ENCODE measurements at regions not wholly inside any gene's neighbourhood (a gene's known extent, or its start where the extent isn't known, plus 50 kb on each side); places are given as distances from the start of the nearest gene placed in this dataset.
A peak's percentile ranks its signal among the peaks of the same experiment; 100 is the strongest.
"Not testable (repeated sequence)": the region's sequence is repeated elsewhere in the genome, so short reads cannot be mapped to it uniquely, and the experiment has no call there.

GRCh38 chr2:207226671-207227061, 60.9 kb upstream of the KLF7 start:
- DNase-seq = no peak
- Histone ChIP-seq H3K4me1 (ENCODE audit: control insufficient read depth, insufficient read depth, low read length) (peaks cover 23% of the 10 kb centered on the region), H3K36me3 (ENCODE audit: control insufficient read depth, insufficient read depth, low read length) (no peaks in the 10 kb centered on the region), H3K27ac (ENCODE audit: low read length) (peak overlapping the region; percentile 78), H3K27me3 (ENCODE audit: control insufficient read depth, insufficient read depth, low read length) (peaks cover 4% of the 10 kb centered on the region), H3K4me3 (ENCODE audit: low read length) (no peak overlapping the region), H3K9me3 (replicated peaks; ENCODE audit: control insufficient read depth, low read depth, low read length) (no peaks in the 10 kb centered on the region)
- WGBS (ENCODE audit: insufficient coverage) = 15% methylated on average over 4 of the region's 4 CpGs

DNA sequence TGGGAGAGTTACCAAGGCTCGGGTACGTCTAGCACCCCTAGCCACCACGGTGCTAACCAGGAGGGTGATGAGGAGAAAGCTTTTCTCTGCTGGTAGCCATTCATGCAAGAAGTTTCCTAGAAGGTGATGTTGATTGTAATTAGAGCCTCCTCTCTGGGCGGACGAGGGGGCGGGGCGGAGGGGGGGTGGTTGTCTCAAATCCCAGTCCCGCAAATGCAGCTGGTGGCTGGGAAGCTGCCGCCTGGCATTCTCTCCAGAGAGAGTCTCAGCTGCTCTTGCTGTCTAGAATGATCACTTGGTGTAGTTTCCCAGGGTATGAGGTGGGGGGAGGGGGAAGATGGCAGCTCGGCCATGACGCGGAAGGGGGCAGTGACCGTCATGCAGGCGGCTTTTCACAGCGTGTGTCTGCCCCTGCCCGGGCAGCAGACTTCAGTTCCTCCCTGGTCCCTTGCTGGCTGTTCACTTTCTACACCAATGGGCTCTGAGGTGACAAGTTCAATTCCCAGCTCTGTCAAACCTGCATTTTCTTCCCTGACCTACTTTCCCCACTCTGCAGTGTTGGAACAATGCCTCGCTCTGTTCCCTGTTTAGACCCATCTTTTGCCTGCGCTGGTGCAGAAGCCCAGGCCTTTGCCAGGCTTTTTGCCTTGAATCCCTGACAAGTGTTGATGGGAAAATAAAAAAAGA, 61.5 kb upstream of the KLF7 start:
- Histone ChIP-seq H3K27ac (ENCODE audit: low read length) (peak overlapping the region; percentile 78), H3K9me3 (replicated peaks; ENCODE audit: control insufficient read depth, low read depth, low read length) (no peaks in the 10 kb centered on the region), H3K4me3 (ENCODE audit: low read length) (no peak overlapping the region), H3K27me3 (ENCODE audit: control insufficient read depth, insufficient read depth, low read length) (peaks cover 2% of the 10 kb centered on the region), H3K4me1 (ENCODE audit: control insufficient read depth, insufficient read depth, low read length) (peaks cover 23% of the 10 kb centered on the region), H3K36me3 (ENCODE audit: control insufficient read depth, insufficient read depth, low read length) (no peaks in the 10 kb centered on the region)
- WGBS (ENCODE audit: insufficient coverage) = 30% methylated on average over 13 of the region's 18 CpGs
- peak; percentile 82 for DNase-seq

DNA sequence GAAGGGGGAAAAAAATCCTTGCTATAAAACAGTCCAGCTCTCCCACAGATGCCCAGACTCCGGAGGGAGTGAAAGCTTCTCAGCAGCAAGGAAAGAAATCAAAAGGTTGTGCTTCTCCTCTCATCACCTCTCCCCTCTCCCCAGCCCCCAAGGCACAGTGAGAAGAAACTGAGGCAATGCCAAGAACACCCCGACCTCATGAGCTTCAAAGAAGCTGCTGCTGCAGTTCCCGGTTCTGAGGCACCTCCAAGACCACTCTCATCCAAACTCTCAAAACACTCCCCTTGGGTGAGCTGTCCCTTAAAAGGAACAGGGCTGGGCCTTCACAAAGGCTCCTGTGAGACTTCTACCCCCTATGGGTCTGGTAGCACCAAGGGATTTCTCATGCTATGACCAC, 62.0 kb upstream of the KLF7 start:
- H3K27ac ChIP-seq (ENCODE audit: low read length) = peak overlapping the region; percentile 76
- H3K36me3 ChIP-seq (ENCODE audit: control insufficient read depth, insufficient read depth, low read length) = no peaks in the 10 kb centered on the region
- H3K27me3 ChIP-seq (ENCODE audit: control insufficient read depth, insufficient read depth, low read length) = peaks cover 2% of the 10 kb centered on the region
- WGBS (ENCODE audit: insufficient coverage) = 46% methylated on average over 3 of the region's 3 CpGs
- peaks cover 23% of the 10 kb centered on the region for H3K4me1 ChIP-seq (ENCODE audit: control insufficient read depth, insufficient read depth, low read length)
- no peak for DNase-seq
- no peak overlapping the region for H3K4me3 ChIP-seq (ENCODE audit: low read length)
- no peaks in the 10 kb centered on the region for H3K9me3 ChIP-seq (replicated peaks; ENCODE audit: control insufficient read depth, low read depth, low read length)

- no peaks in the 10 kb centered on the region for H3K36me3 ChIP-seq (ENCODE audit: control insufficient read depth, insufficient read depth, low read length)
- peaks cover 23% of the 10 kb centered on the region for H3K4me1 ChIP-seq (ENCODE audit: control insufficient read depth, insufficient read depth, low read length)
These were observed 62.7 kb upstream of the KLF7 start for GRCh38 chr2:207228402-207228801.

DNA sequence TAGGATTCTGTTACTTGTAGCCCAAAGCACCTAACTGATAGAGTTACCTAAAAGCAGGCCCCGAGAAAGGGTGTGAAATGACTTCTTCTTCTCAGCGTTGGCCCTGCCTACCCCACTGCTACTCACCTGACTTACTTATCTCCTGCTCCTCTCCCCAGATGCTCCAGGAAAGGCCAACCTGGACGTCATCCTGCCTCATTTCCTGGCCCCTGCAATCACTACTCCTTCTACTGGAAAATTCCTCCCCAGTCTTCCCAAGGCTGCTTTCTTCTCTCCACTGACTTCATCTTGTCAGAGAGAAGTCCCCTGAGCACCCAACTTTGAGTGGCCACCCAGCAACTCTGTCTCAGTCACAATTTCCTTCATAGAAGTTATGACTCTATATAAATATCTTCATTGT, 63.4 kb upstream of the KLF7 start:
- WGBS (ENCODE audit: insufficient coverage) = 48% methylated on average over 3 of the region's 3 CpGs
- H3K4me1 ChIP-seq (ENCODE audit: control insufficient read depth, insufficient read depth, low read length) = peaks cover 23% of the 10 kb centered on the region
- no peak overlapping the region for H3K27ac ChIP-seq (ENCODE audit: low read length)
- H3K27me3 ChIP-seq (ENCODE audit: control insufficient read depth, insufficient read depth, low read length) = peaks cover 2% of the 10 kb centered on the region
- H3K9me3 ChIP-seq (replicated peaks; ENCODE audit: control insufficient read depth, low read depth, low read length) = no peaks in the 10 kb centered on the region
- no peaks in the 10 kb centered on the region for H3K36me3 ChIP-seq (ENCODE audit: control insufficient read depth, insufficient read depth, low read length)
- no peak for DNase-seq
- H3K4me3 ChIP-seq (ENCODE audit: low read length) = no peak overlapping the region

More at GRCh38 chr2:207228402-207228801, 62.7 kb upstream of the KLF7 start:
- no peak overlapping the region for H3K4me3 ChIP-seq (ENCODE audit: low read length)
- no peak for DNase-seq
- peaks cover 2% of the 10 kb centered on the region for H3K27me3 ChIP-seq (ENCODE audit: control insufficient read depth, insufficient read depth, low read length)
- 72% methylated on average over 3 of the region's 3 CpGs for WGBS (ENCODE audit: insufficient coverage)
- H3K9me3 ChIP-seq (replicated peaks; ENCODE audit: control insufficient read depth, low read depth, low read length) = no peaks in the 10 kb centered on the region
- no peak overlapping the region for H3K27ac ChIP-seq (ENCODE audit: low read length)

GRCh38 chr2:207230261-207231105, 64.7 kb upstream of the KLF7 start:
- H3K36me3 ChIP-seq (ENCODE audit: control insufficient read depth, insufficient read depth, low read length) = no peaks in the 10 kb centered on the region
- H3K4me1 ChIP-seq (ENCODE audit: control insufficient read depth, insufficient read depth, low read length) = peaks cover 23% of the 10 kb centered on the region
- H3K27me3 ChIP-seq (ENCODE audit: control insufficient read depth, insufficient read depth, low read length) = peaks cover 2% of the 10 kb centered on the region
- no peaks in the 10 kb centered on the region for H3K9me3 ChIP-seq (replicated peaks; ENCODE audit: control insufficient read depth, low read depth, low read length)
- DNase-seq = peak; percentile 30
- 100% methylated on average over 1 of the region's 6 CpGs for whole genome bisulfite sequencing (ENCODE audit: insufficient coverage)
- H3K27ac ChIP-seq (ENCODE audit: low read length) = no peak overlapping the region
- H3K4me3 ChIP-seq (ENCODE audit: low read length) = no peak overlapping the region

DNA sequence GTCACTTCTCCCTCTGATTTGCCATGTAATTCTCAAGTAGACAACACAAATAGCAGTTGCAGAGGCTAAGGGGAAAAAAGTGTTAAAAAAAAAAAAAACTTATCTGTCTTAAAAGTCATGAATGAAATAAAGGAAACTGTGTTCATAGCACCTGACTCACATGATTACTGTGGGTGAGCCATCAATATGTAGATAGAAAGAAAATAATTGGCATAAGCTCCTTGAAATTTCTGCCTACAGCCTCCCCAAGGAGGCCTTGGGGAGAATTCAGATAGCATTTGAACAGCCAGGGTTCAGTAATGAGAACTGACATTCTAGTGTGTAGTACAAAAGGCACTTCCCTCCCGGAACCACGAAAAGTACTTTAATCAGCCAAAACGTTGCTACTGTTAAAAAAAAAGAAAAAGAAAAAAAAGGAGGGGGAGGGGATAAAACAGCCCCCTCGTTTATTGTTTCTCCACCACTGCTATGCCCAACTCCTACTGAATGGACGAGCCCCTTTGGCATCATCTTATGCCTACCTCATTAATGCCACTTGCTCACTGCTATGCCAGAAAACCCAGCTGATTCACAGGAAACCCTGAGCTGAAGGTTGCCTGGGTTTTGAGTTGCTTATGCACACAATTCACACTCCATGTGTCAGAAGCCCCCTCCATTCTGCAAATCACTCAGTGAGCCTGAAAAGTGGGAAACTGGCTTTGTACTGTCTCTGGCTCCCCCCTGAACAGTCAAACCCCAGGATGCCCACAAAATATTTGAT, 65.5 kb upstream of the KLF7 start:
- no peaks in the 10 kb centered on the region for H3K36me3 ChIP-seq (ENCODE audit: control insufficient read depth, insufficient read depth, low read length)
- H3K27me3 ChIP-seq (ENCODE audit: control insufficient read depth, insufficient read depth, low read length) = no peaks in the 10 kb centered on the region
- no peak overlapping the region for H3K27ac ChIP-seq (ENCODE audit: low read length)
- no peak for DNase-seq
- WGBS (ENCODE audit: insufficient coverage) = no CpG with 5 or more reads among the region's 5 CpGs
- no peak overlapping the region for H3K4me3 ChIP-seq (ENCODE audit: low read length)
- H3K9me3 ChIP-seq (replicated peaks; ENCODE audit: control insufficient read depth, low read depth, low read length) = no peaks in the 10 kb centered on the region
- peaks cover 23% of the 10 kb centered on the region for H3K4me1 ChIP-seq (ENCODE audit: control insufficient read depth, insufficient read depth, low read length)

DNA sequence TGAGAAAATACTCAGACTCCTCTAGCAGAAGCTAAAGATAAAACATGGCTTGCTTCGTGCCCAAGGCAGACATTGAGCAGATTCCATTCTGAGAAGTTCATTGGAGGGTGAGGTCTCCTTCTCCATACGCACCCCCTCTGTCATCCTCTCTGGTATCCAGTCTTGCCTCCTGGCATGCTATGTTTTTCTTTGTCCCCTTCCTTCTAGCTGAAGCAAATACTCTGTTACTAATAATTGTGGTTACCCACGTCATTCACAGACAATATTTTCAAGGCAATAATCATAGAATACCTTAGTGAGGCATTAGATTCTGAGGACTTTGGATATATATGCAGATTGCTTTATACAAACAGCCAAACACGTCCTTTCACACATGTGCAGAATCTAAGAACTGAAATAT, 66.2 kb upstream of the KLF7 start:
- no CpG with 5 or more reads among the region's 4 CpGs for WGBS (ENCODE audit: insufficient coverage)
- H3K27me3 ChIP-seq (ENCODE audit: control insufficient read depth, insufficient read depth, low read length) = no peaks in the 10 kb centered on the region
- no peak overlapping the region for H3K4me3 ChIP-seq (ENCODE audit: low read length)
- no peak for DNase-seq
- no peak overlapping the region for H3K27ac ChIP-seq (ENCODE audit: low read length)
- no peaks in the 10 kb centered on the region for H3K9me3 ChIP-seq (replicated peaks; ENCODE audit: control insufficient read depth, low read depth, low read length)
- H3K4me1 ChIP-seq (ENCODE audit: control insufficient read depth, insufficient read depth, low read length) = peaks cover 19% of the 10 kb centered on the region
- H3K36me3 ChIP-seq (ENCODE audit: control insufficient read depth, insufficient read depth, low read length) = no peaks in the 10 kb centered on the region

- not testable (repeated sequence) for DNase-seq
These were observed 67.4 kb upstream of the KLF7 start for GRCh38 chr2:207233141-207233540.

GRCh38 chr2:207233731-207234130, 68.0 kb upstream of the KLF7 start:
- peaks cover 3% of the 10 kb centered on the region for H3K4me1 ChIP-seq (ENCODE audit: control insufficient read depth, insufficient read depth, low read length)
- H3K36me3 ChIP-seq (ENCODE audit: control insufficient read depth, insufficient read depth, low read length) = no peaks in the 10 kb centered on the region
- no peak overlapping the region for H3K4me3 ChIP-seq (ENCODE audit: low read length)
- DNase-seq = no peak
- no peak overlapping the region for H3K27ac ChIP-seq (ENCODE audit: low read length)
- no peaks in the 10 kb centered on the region for H3K27me3 ChIP-seq (ENCODE audit: control insufficient read depth, insufficient read depth, low read length)
- no peaks in the 10 kb centered on the region for H3K9me3 ChIP-seq (replicated peaks; ENCODE audit: control insufficient read depth, low read depth, low read length)
- 49% methylated on average over 3 of the region's 3 CpGs for WGBS (ENCODE audit: insufficient coverage)

More at GRCh38 chr2:207233141-207233540, 67.4 kb upstream of the KLF7 start:
- H3K4me3 ChIP-seq (ENCODE audit: low read length); H3K4me1 ChIP-seq (ENCODE audit: control insufficient read depth, insufficient read depth, low read length); H3K9me3 ChIP-seq (replicated peaks; ENCODE audit: control insufficient read depth, low read depth, low read length); H3K36me3 ChIP-seq (ENCODE audit: control insufficient read depth, insufficient read depth, low read length); H3K27ac ChIP-seq (ENCODE audit: low read length); H3K27me3 ChIP-seq (ENCODE audit: control insufficient read depth, insufficient read depth, low read length): not testable (repeated sequence)

Data from muscle of leg (tissue), 3 donors.